Esophagus squamous epithelium (tissue), 5 donors: ENCODE measurements at regions not wholly inside any gene's neighbourhood (a gene's known extent, or its start where the extent isn't known, plus 50 kb on each side); places are given as distances from the start of the nearest gene placed in this dataset.

Experiments
- DNase-seq: peaks from one replicate; lab custom pipeline; 2025; lab: John Stamatoyannopoulos, UW
- H3K27ac ChIP-seq, 4 donors: fragments of 200-600 bp; sonication (generic); one replicate each; pipeline ENCODE4 v1.5.1; 2016 to 2019; ENCODE audit warnings: mild to moderate bottlenecking in 1 of 4
- H3K27me3 ChIP-seq, 4 donors: fragments of 200-600 bp; sonication (generic); 1 replicate in 3 of 4; 2 replicates in 1 of 4; pipeline versions ENCODE4 v1.5.1 to v1.6.0; 2017 to 2021; ENCODE audit warnings: antibody characterized with exemption in 1 of 4
- H3K36me3 ChIP-seq, 3 donors: fragments of 200-600 bp; sonication (generic); one replicate each; pipeline ENCODE4 v1.5.1; 2016 to 2019
- H3K4me1 ChIP-seq, 3 donors: fragments of 200-600 bp; sonication (generic); one replicate each; pipeline ENCODE4 v1.5.1; 2017 to 2019
- H3K4me3 ChIP-seq, 4 donors: fragments of 200-600 bp; sonication (generic); 1 replicate in 3 of 4; 2 replicates in 1 of 4; pipeline ENCODE4 v1.5.1; 2016 to 2019; ENCODE audit warnings: mild to moderate bottlenecking in 2 of 4, moderate library complexity in 1 of 4
- H3K9me3 ChIP-seq, 3 donors: fragments of 200-600 bp; sonication (generic); one replicate each; pipeline ENCODE4 v1.5.1; 2016 to 2019
- CTCF ChIP-seq, 6 experiments: fragments of 450-650 bp in 4 of 6; fragments of 200-600 bp in 2 of 6; sonication (generic) in 2 of 6; IDR thresholded peaks; one replicate each; pipeline ENCODE4 v1.5.1; 2016 to 2019; ENCODE audit warnings: antibody characterized with exemption in 6 of 6, mild to moderate bottlenecking in 4 of 6, moderate library complexity in 4 of 6
- POLR2A ChIP-seq, 4 donors: fragments of 450-650 bp; IDR thresholded peaks; one replicate each; pipeline ENCODE4 v1.6.1; 2017; ENCODE audit warnings: antibody characterized with exemption in 4 of 4, mild to moderate bottlenecking in 4 of 4, moderate library complexity in 3 of 4
- WGBS, 2 donors: methylation state at CpG; one replicate each; pipeline ENCODE4 v1.1.5; 2018; 5-methylcytosine and 5-hydroxymethylcytosine counted together
- intact Hi-C: fragments of 100-400 bp; cut with DNase I; formaldehyde crosslinking; loops from one replicate; pipeline ENCODE4 v1.15.0; 2022
- donor health status: DM: yes; HTN: yes; CAD: no.

DNA sequence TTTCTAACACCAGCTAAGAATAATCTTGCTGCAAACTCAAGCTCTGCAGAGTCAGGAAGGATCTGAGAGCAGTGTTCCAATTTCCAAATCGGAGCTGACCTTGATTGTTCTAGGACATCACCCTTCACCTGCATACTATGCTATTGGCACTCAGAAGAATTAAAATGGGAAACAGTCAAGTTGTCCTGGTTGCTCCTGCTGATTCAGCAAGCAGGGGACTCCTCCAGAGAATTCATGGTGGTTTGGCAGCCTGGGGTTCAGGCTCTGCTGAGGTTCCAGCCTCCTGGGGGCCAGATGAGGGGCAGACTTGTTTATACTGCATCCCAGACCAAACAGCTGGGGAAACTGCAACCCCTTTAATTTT lies 213.7 kb upstream of the ADAMTS9 start:
- WGBS, 2 donors = 45 to 47% methylated on average over 1 of the region's 1 CpG
- no peak for DNase-seq
- H3K9me3 ChIP-seq = no peaks in the 10 kb centered on the region
- H3K27ac ChIP-seq = peak overlapping the region in 3 of 4 donors; percentile 1 to 47 (median 23)
- peaks cover 0 to 38% (median 6%) of the 10 kb centered on the region in 3 donors for H3K4me1 ChIP-seq
- H3K36me3 ChIP-seq = no peaks in the 10 kb centered on the region
- no peak overlapping the region for H3K4me3 ChIP-seq
- intact Hi-C loops = no loop called here
- TF ChIP-seq POLR2A (IDR thresholded peaks at IDR 0.05) (no peak), CTCF (IDR thresholded peaks at IDR 0.05) (no peak)
- no peaks in the 10 kb centered on the region for H3K27me3 ChIP-seq

DNA sequence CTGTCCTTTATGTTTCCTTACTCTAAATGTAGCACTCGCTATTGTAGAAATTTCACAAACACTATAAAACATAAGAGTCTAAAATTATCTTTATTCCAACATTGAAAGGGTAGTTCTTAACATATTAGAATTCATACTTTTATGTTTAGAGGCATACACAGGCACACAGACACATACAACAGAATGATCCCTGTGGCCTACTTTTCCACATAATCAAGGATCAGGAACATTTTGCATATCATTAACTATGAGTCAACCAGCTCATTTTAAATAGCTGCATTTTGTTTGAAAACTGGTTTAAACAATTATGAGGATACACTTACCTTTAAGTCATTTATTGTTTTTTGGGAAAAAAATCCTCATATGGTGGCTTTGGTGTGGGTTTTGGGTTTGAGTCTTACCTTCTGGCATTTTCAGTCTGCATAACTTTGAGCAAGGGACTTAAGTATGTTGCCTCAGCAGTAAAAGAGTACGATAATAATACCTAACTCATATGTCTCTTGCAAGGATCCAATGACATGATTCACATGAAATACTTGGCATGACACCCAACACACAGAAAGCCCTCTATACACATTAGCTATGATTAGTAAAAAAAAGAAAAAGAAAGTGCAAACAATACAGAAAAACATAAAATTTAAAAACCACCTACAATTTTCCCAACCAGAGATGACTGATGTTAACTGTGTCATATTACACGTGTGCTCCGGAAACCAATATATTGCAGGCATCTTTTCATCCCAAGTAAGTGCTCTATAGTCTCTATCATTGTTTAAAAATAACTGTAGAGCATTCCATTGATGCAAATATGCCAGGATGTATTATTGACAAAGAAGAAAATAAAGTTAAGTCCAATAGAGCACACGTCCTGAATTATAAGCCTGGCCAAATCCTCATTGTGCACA lies 213.1 kb upstream of the ADAMTS9 start:
- H3K4me3 ChIP-seq = no peak overlapping the region
- intact Hi-C loops = no loop called here
- no peaks in the 10 kb centered on the region for H3K36me3 ChIP-seq
- H3K4me1 ChIP-seq = peaks cover 0 to 38% (median 6%) of the 10 kb centered on the region in 3 donors
- no peak for DNase-seq
- H3K9me3 ChIP-seq = no peaks in the 10 kb centered on the region
- WGBS, 2 donors = 57 to 70% methylated on average over 5 of the region's 5 CpGs
- H3K27me3 ChIP-seq = no peaks in the 10 kb centered on the region
- H3K27ac ChIP-seq = peak overlapping the region in 3 of 4 donors; percentile 1 to 47 (median 23)
- TF ChIP-seq POLR2A (IDR thresholded peaks at IDR 0.05) (no peak), CTCF (IDR thresholded peaks at IDR 0.05) (no peak)

DNA sequence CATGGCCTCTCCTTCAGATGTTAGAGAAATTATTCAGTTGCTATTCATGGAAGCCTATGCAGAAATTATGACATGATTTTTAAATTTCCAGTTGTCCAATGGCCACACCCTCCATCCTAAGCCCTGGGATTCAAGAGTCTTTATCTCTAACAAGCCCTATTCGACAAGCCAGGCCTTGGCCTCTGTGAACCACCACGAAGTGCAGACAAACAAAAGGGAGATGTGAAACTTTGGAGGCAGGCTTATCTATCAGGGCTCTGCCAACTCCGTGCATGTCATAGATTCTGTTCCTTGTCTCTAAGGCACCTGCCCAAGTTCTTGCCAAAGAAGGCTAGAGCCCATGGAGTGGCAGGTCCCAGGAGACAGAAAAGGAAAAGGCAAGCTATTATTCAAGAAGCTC lies 212.4 kb upstream of the ADAMTS9 start:
- intact Hi-C loops = no loop called here
- peak overlapping the region in 2 of 4 donors; percentile 1 to 23 for H3K27ac ChIP-seq
- H3K4me1 ChIP-seq = peaks cover 0 to 44% (median 6%) of the 10 kb centered on the region in 3 donors
- H3K36me3 ChIP-seq = no peaks in the 10 kb centered on the region
- H3K9me3 ChIP-seq = no peaks in the 10 kb centered on the region
- 34 to 49% methylated on average over 3 of the region's 3 CpGs for WGBS, 2 donors
- TF ChIP-seq POLR2A (IDR thresholded peaks at IDR 0.05) (no peak), CTCF (IDR thresholded peaks at IDR 0.05) (no peak)
- H3K4me3 ChIP-seq = no peak overlapping the region
- no peaks in the 10 kb centered on the region for H3K27me3 ChIP-seq
- DNase-seq = no peak

DNA sequence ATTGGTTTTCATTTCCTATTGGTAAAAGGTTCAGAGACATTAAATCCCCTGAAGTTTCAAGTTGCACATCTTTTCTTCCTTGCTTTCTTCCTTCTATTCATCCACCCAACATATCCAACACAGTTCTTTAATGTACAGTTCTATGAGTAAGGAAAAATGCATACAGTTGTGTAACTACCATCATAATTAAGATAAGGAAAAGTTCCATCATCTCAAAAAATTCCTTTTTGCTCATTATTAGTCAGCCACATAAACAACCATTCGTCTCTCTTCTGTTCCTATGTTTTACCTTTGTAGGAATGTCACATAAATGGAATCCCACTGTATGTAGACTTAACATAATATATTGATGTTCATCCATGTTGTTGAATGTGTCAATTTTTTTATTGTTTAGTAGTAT lies 211.1 kb upstream of the ADAMTS9 start:
- 69 to 70% methylated on average over 1 of the region's 1 CpG for WGBS, 2 donors
- TF ChIP-seq POLR2A (IDR thresholded peaks at IDR 0.05) (no peak), CTCF (IDR thresholded peaks at IDR 0.05) (no peak)
- intact Hi-C loops = no loop called here

More for the DNA sequence above, 211.1 kb upstream of the ADAMTS9 start:
- no peak overlapping the region for H3K27ac ChIP-seq
- H3K27me3 ChIP-seq = no peaks in the 10 kb centered on the region
- H3K9me3 ChIP-seq = no peaks in the 10 kb centered on the region
- no peaks in the 10 kb centered on the region for H3K36me3 ChIP-seq
- no peak overlapping the region for H3K4me3 ChIP-seq
- H3K4me1 ChIP-seq = peaks cover 0 to 47% (median 6%) of the 10 kb centered on the region in 3 donors
- no peak for DNase-seq
